Progenitor cell of endocrine pancreas (in vitro differentiated cells): ENCODE measurements at regions not wholly inside any gene's neighbourhood (a gene's known extent, or its start where the extent isn't known, plus 50 kb on each side); places are given as distances from the start of the nearest gene placed in this dataset.
A peak's percentile ranks its signal among the peaks of the same experiment; 100 is the strongest.

Experiments used
- DNase-seq: peaks from one replicate; pipeline ENCODE4 v3.0.0; 2021; ENCODE audit warnings: low spot score; ENCODE audit not compliant: unreplicated experiment
- H3K27ac Mint-ChIP-seq: 2 replicates; pipeline ENCODE4 v1.8.0; 2021; ENCODE audit warnings: mild to moderate bottlenecking, moderate library complexity, mixed read lengths
- H3K27me3 Mint-ChIP-seq: 2 replicates; pipeline ENCODE4 v1.8.0; 2021; ENCODE audit warnings: mixed read lengths
- H3K36me3 Mint-ChIP-seq: 2 replicates; pipeline ENCODE4 v1.8.0; 2022; ENCODE audit warnings: mixed read lengths; ENCODE audit not compliant: insufficient read depth
- H3K4me1 Mint-ChIP-seq: 2 replicates; pipeline ENCODE4 v1.8.0; 2021; ENCODE audit warnings: low read depth, mixed read lengths
- H3K4me3 Mint-ChIP-seq: 2 replicates; pipeline ENCODE4 v1.8.0; 2021; ENCODE audit warnings: low read depth, mild to moderate bottlenecking, moderate library complexity, mixed read lengths
- H3K9me3 Mint-ChIP-seq: 2 replicates; pipeline ENCODE4 v1.8.0; 2021; ENCODE audit warnings: low read depth, mixed read lengths
- CTCF ChIP-seq: fragments of 200-600 bp; sonication (generic); IDR thresholded peaks from one replicate; pipeline ENCODE4 v1.5.0; 2021; ENCODE audit warnings: antibody characterized with exemption, mild to moderate bottlenecking; ENCODE audit not compliant: unreplicated experiment

- Mint-ChIP-seq H3K36me3 (no peaks in the 10 kb centered on the region), H3K9me3 (peaks cover 3% of the 10 kb centered on the region), H3K27me3 (no peaks in the 10 kb centered on the region), H3K27ac (no peak overlapping the region), H3K4me1 (peaks cover 4% of the 10 kb centered on the region), H3K4me3 (no peak overlapping the region)
- no peak for TF ChIP-seq CTCF
- no peak for DNase-seq
Observed at GRCh38 chr3:31270010-31270409, 262.7 kb upstream of the STT3B start.

GRCh38 chr3:31274326-31275024 is 258.2 kb upstream of the STT3B start:
- Mint-ChIP-seq H3K36me3 (no peaks in the 10 kb centered on the region), H3K27me3 (peaks cover 4% of the 10 kb centered on the region), H3K27ac (no peak overlapping the region), H3K9me3 (peaks cover 3% of the 10 kb centered on the region), H3K4me3 (no peak overlapping the region), H3K4me1 (peaks cover 9% of the 10 kb centered on the region)
- no peak for TF ChIP-seq CTCF
- no peak for DNase-seq

GRCh38 chr3:31275038-31275572 is 257.6 kb upstream of the STT3B start:
- peak overlapping the region; percentile 22 for H3K27ac Mint-ChIP-seq
- H3K27me3 Mint-ChIP-seq, result peaks cover 4% of the 10 kb centered on the region
- H3K4me3 Mint-ChIP-seq, result no peak overlapping the region

GRCh38 chr3:31275583-31275982 is 257.1 kb upstream of the STT3B start:
- TF ChIP-seq CTCF, result no peak
- no peak overlapping the region for H3K4me3 Mint-ChIP-seq

More at GRCh38 chr3:31275038-31275572, 257.6 kb upstream of the STT3B start:
- H3K4me1 Mint-ChIP-seq, result peaks cover 9% of the 10 kb centered on the region
- peaks cover 3% of the 10 kb centered on the region for H3K9me3 Mint-ChIP-seq
- DNase-seq, result no peak
- no peaks in the 10 kb centered on the region for H3K36me3 Mint-ChIP-seq
- TF ChIP-seq CTCF, result no peak

GRCh38 chr3:31277582-31277981 is 255.1 kb upstream of the STT3B start:
- Mint-ChIP-seq H3K36me3 (no peaks in the 10 kb centered on the region), H3K27ac (no peak overlapping the region), H3K4me1 (peaks cover 5% of the 10 kb centered on the region), H3K9me3 (no peaks in the 10 kb centered on the region), H3K4me3 (no peak overlapping the region), H3K27me3 (peaks cover 4% of the 10 kb centered on the region)
- no peak for DNase-seq
- no peak for TF ChIP-seq CTCF

More at GRCh38 chr3:31275583-31275982, 257.1 kb upstream of the STT3B start:
- peak overlapping the region; percentile 22 for H3K27ac Mint-ChIP-seq
- H3K27me3 Mint-ChIP-seq, result peaks cover 4% of the 10 kb centered on the region
- no peak for DNase-seq
- H3K9me3 Mint-ChIP-seq, result peaks cover 3% of the 10 kb centered on the region
- peaks cover 9% of the 10 kb centered on the region for H3K4me1 Mint-ChIP-seq
- H3K36me3 Mint-ChIP-seq, result no peaks in the 10 kb centered on the region
